GM12878 (cell line): ENCODE measurements at regions not wholly inside any gene's neighbourhood (a gene's known extent, or its start where the extent isn't known, plus 50 kb on each side); places are given as distances from the start of the nearest gene placed in this dataset.

Experiments
- CTCF ChIP-seq, 3 experiments: IDR thresholded peaks in 2 of 3; conservative IDR thresholded peaks in 1 of 3; 2 replicates each; pipeline ENCODE4 v1.5.1; 2011; ENCODE audit warnings: low read depth in 3 of 3, low read length in 3 of 3, mild to moderate bottlenecking in 3 of 3, control low read depth in 2 of 3, moderate library complexity in 2 of 3, inconsistent platforms in 1 of 3, mixed read lengths in 1 of 3; ENCODE audit not compliant: control insufficient read depth in 2 of 3, insufficient read depth in 1 of 3; ENCODE audit errors: extremely low read depth in 1 of 3
- E4F1 ChIP-seq: fragments of 450-650 bp; IDR thresholded peaks from 2 replicates; pipeline ENCODE4 v1.6.1; 2018; ENCODE audit warnings: borderline replicate concordance, mild to moderate bottlenecking; ENCODE audit not compliant: partially characterized antibody
- EED ChIP-seq: sonication (generic); IDR thresholded peaks from 2 replicates; pipeline ENCODE4 v1.6.1; 2016; ENCODE audit warnings: antibody characterized with exemption, low read depth
- EZH2 ChIP-seq: IDR thresholded peaks from 2 replicates; pipeline ENCODE4 v1.6.1; 2012; ENCODE audit warnings: low read depth, mild to moderate bottlenecking, control low read depth, inconsistent platforms, low read length, borderline replicate concordance; ENCODE audit not compliant: control insufficient read depth
- FOXK2 ChIP-seq: fragments of 450-650 bp; IDR thresholded peaks from 2 replicates; pipeline ENCODE4 v1.6.1; 2017; ENCODE audit warnings: mild to moderate bottlenecking, moderate library complexity
- HSF1 ChIP-seq: fragments of 150-350 bp; IDR thresholded peaks from 2 replicates; pipeline ENCODE4 v1.6.1; 2014; ENCODE audit warnings: mild to moderate bottlenecking, low read depth, low read length
- JUND ChIP-seq: IDR thresholded peaks from 2 replicates; pipeline ENCODE4 v1.6.1; 2012; ENCODE audit warnings: low read depth, mild to moderate bottlenecking, low read length, improper control_type of control experiment, moderate library complexity
- POLR2AphosphoS2 ChIP-seq: IDR thresholded peaks from 2 replicates; pipeline ENCODE4 v1.6.1; 2011; ENCODE audit warnings: low read depth, mild to moderate bottlenecking, low read length, improper control_type of control experiment, moderate library complexity
- ZBTB4 ChIP-seq: fragments of 450-650 bp; formaldehyde crosslinking; IDR thresholded peaks from 2 replicates; pipeline ENCODE4 v1.4.0; 2022; ENCODE audit warnings: mild to moderate bottlenecking, moderate library complexity

GRCh38 chr2:154910701-154911100 is 212.2 kb downstream of the KCNJ3 start:
- TF ChIP-seq EED, result no peak
- no peak for TF ChIP-seq ZBTB4
- TF ChIP-seq EZH2, result no peak
- no peak for TF ChIP-seq CTCF (IDR thresholded peaks at IDR 0.05 in 2 of 3, conservative IDR thresholded peaks at IDR 0.05 in 1 of 3; ENCODE audit: control insufficient read depth in 2 of 3, extremely low read depth in 1 of 3, insufficient read depth in 1 of 3, low read depth in 3 of 3, low read length in 3 of 3)
- no peak for TF ChIP-seq FOXK2
- no peak for TF ChIP-seq JUND
- TF ChIP-seq E4F1, result no peak
- no peak for TF ChIP-seq HSF1
- TF ChIP-seq POLR2AphosphoS2, result no peak
